Stomach (tissue), 8 donors: ENCODE measurements at regions not wholly inside any gene's neighbourhood (a gene's known extent, or its start where the extent isn't known, plus 50 kb on each side); places are given as distances from the start of the nearest gene placed in this dataset.

Experiments
- DNase-seq, 2 donors: peaks; one replicate each; pipeline versions ENCODE4 v3.0.0 to v3.0.0-alpha.2; 2013 to 2019
- H3K27ac ChIP-seq, 5 donors: fragments of 200-600 bp in 4 of 5; sonication (generic) in 4 of 5; one replicate each; pipeline ENCODE4 v1.5.1; 2013 to 2019; ENCODE audit warnings: mild to moderate bottlenecking in 1 of 5, moderate library complexity in 1 of 5
- H3K27me3 ChIP-seq, 3 donors: fragments of 200-600 bp; sonication (generic); one replicate each; pipeline ENCODE4 v1.5.1; 2017 to 2019; ENCODE audit warnings: mixed run types in 1 of 3
- H3K36me3 ChIP-seq, 4 donors: fragments of 200-600 bp; sonication (generic); 1 replicate in 3 of 4; 2 replicates in 1 of 4; pipeline ENCODE4 v1.5.1; 2016 to 2019
- H3K4me1 ChIP-seq, 4 donors: fragments of 200-600 bp; sonication (generic); one replicate each; pipeline ENCODE4 v1.5.1; 2016 to 2019
- H3K4me3 ChIP-seq, 4 donors: fragments of 200-600 bp; sonication (generic) in 3 of 4; one replicate each; pipeline ENCODE4 v1.5.1; 2016 to 2019; ENCODE audit warnings: mild to moderate bottlenecking in 1 of 4
- H3K9me3 ChIP-seq, 4 donors: fragments of 200-600 bp; sonication (generic); one replicate each; pipeline ENCODE4 v1.5.1; 2016 to 2019
- EP300 ChIP-seq: sonication (generic); formaldehyde crosslinking; IDR thresholded peaks from one replicate; pipeline ENCODE4 v1.6.1; 2017; ENCODE audit warnings: antibody characterized with exemption
- POLR2A ChIP-seq, 4 donors: fragments of 450-650 bp; IDR thresholded peaks; one replicate each; pipeline ENCODE4 v1.6.1; 2016; ENCODE audit warnings: antibody characterized with exemption in 4 of 4, control low read depth in 2 of 4, mild to moderate bottlenecking in 1 of 4, moderate library complexity in 1 of 4
- POLR2AphosphoS5 ChIP-seq, 3 donors: sonication (generic); formaldehyde crosslinking; IDR thresholded peaks; one replicate each; pipeline ENCODE4 v1.6.1; 2016; ENCODE audit warnings: antibody characterized with exemption in 3 of 3
- WGBS, 5 donors: extraction: QIAGEN DNeasy Blood & Tissue Kit in 3 of 5; methylation state at CpG; one replicate each; pipeline versions ENCODE4 v1.1.5 to v1.1.7; 2013 to 2018; 5-methylcytosine and 5-hydroxymethylcytosine counted together
- intact Hi-C: fragments of 100-400 bp; cut with DNase I; formaldehyde crosslinking; loops from one replicate; pipeline ENCODE4 v1.15.1; 2023; ENCODE audit warnings: low total_unique reads
- TF ChIP-seq, protein P1 (sequence below), 7 experiments: fragments of 450-650 bp in 4 of 7; fragments of 200-600 bp in 3 of 7; sonication (generic) in 3 of 7; IDR thresholded peaks; one replicate each; pipeline ENCODE4 v1.5.1; 2016 to 2019; ENCODE audit warnings: antibody characterized with exemption in 7 of 7, control low read depth in 2 of 7, mild to moderate bottlenecking in 1 of 7
- donor health status: healthy with polysubstance abuse.
- donor health status: Bipolar disorder and iron deficiency.
- donor health status: healthy.

DNA sequence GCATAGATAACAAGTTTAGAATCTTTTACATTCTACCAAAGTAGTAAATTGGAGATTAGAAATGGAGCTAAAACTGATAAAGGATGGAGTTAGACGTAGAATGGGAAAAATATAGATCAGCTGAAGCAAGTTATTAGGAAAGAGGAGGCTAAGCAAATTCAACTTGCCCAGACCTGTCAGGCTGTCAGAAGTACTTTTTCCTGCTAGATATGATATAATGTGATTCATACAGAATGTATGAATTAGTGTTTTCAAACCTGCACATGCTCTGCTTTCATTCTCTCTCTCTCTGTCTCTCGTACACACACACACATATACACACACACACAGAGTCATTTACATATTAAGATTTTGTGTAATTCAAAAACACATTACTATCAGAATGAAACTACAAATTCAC, 133.2 kb upstream of the HDGFL1 start:
- Histone ChIP-seq H3K27ac (no peak overlapping the region), H3K4me3 (no peak overlapping the region), H3K9me3 (no peaks in the 10 kb centered on the region), H3K4me1 (no peaks in the 10 kb centered on the region), H3K36me3 (no peaks in the 10 kb centered on the region), H3K27me3 (no peaks in the 10 kb centered on the region)
- DNase-seq: no peak
- TF ChIP-seq EP300 (no peak), POLR2AphosphoS5 (IDR thresholded peaks at IDR 0.05) (no peak), POLR2A (IDR thresholded peaks at IDR 0.05) (no peak)
- TF ChIP-seq, protein P1, sequence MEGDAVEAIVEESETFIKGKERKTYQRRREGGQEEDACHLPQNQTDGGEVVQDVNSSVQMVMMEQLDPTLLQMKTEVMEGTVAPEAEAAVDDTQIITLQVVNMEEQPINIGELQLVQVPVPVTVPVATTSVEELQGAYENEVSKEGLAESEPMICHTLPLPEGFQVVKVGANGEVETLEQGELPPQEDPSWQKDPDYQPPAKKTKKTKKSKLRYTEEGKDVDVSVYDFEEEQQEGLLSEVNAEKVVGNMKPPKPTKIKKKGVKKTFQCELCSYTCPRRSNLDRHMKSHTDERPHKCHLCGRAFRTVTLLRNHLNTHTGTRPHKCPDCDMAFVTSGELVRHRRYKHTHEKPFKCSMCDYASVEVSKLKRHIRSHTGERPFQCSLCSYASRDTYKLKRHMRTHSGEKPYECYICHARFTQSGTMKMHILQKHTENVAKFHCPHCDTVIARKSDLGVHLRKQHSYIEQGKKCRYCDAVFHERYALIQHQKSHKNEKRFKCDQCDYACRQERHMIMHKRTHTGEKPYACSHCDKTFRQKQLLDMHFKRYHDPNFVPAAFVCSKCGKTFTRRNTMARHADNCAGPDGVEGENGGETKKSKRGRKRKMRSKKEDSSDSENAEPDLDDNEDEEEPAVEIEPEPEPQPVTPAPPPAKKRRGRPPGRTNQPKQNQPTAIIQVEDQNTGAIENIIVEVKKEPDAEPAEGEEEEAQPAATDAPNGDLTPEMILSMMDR (IDR thresholded peaks at IDR 0.05): no peak
- intact Hi-C loops: no loop called here
- WGBS, 5 donors: 73 to 85% (median 85%) methylated on average over 2 of the region's 2 CpGs

DNA sequence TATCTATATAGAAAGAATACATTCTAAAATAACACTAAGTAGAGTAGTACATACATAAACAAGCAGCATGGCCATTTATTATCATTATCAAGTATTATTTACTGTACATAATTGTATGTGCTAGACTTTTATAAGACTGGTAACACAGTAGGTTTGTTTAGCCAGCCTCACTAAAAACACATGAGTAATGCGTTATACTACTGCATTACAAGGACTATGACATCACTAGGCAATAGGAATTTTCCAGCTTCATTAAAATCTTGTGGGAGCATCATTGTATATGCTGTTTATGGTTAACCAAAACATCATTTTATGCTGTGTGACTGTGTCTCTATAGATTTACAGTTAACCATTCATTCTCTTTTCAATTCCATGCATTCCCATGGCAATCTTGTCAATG, 131.7 kb upstream of the HDGFL1 start:
- H3K4me3 ChIP-seq: no peak overlapping the region
- intact Hi-C loops: no loop called here
- H3K9me3 ChIP-seq: no peaks in the 10 kb centered on the region
- H3K27ac ChIP-seq: no peak overlapping the region
- H3K36me3 ChIP-seq: no peaks in the 10 kb centered on the region
- no peaks in the 10 kb centered on the region for H3K27me3 ChIP-seq
- no peaks in the 10 kb centered on the region for H3K4me1 ChIP-seq
- no peak for DNase-seq
- TF ChIP-seq POLR2A (IDR thresholded peaks at IDR 0.05): no peak
- no peak for TF ChIP-seq EP300
- 89 to 100% (median 98%) methylated on average over 1 of the region's 1 CpG for WGBS, 5 donors

DNA sequence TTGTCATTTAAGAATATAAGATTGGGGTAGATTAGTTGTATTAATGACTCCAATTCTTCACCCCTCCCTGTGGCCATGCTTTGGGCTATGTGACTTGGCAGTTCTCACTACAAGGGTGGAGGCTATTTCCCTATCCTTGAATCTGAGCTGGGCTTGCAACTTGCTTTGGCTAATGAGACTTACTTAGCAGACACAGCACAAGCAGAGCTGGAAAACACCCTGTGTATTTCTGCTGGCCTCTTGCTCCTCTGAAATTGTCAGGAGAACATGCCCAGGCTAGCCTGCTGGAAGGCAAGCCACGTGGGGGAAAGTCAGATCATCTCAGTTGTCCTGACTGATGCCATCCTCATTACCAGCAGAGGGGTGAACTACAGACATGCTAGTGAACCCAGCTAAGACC, 126.5 kb upstream of the HDGFL1 start:
- no peaks in the 10 kb centered on the region for H3K36me3 ChIP-seq
- peak in 1 of 2 donors; percentile 4 for DNase-seq
- no peaks in the 10 kb centered on the region for H3K27me3 ChIP-seq
- no peak for TF ChIP-seq POLR2A (IDR thresholded peaks at IDR 0.05)
- no peak for TF ChIP-seq POLR2AphosphoS5 (IDR thresholded peaks at IDR 0.05)
- TF ChIP-seq, protein P1 (IDR thresholded peaks at IDR 0.05): no peak
- no peak for TF ChIP-seq EP300
- intact Hi-C loops: no loop called here
- no peaks in the 10 kb centered on the region for H3K4me1 ChIP-seq
- H3K27ac ChIP-seq: no peak overlapping the region
- H3K9me3 ChIP-seq: no peaks in the 10 kb centered on the region
- no peak overlapping the region for H3K4me3 ChIP-seq
- 50 to 82% (median 69%) methylated on average over 1 of the region's 1 CpG for WGBS, 5 donors

DNA sequence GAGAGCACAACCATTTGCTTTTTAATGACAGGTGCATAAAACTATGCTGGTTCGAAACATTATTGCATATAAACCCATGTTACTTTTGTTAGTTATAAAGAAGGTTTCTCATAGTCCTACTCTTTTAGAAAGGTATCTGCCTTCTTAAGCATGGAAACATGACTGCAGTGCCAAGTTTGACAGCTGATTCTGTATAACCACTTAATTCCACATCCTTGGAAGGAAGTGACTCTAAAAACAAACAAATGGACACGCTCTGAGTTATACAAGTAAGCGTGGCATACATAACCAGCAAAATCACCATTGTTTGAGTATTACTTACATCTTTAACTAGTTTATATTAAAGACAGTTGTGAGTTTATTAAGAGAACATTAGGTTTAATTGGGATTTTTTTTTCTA, 125.0 kb upstream of the HDGFL1 start:
- Histone ChIP-seq H3K4me3 (no peak overlapping the region), H3K4me1 (no peaks in the 10 kb centered on the region), H3K9me3 (no peaks in the 10 kb centered on the region), H3K27ac (no peak overlapping the region), H3K27me3 (no peaks in the 10 kb centered on the region), H3K36me3 (no peaks in the 10 kb centered on the region)
- intact Hi-C loops: no loop called here
- peak in 1 of 2 donors; percentile 33 for DNase-seq
- TF ChIP-seq EP300: no peak
- no peak for TF ChIP-seq POLR2A (IDR thresholded peaks at IDR 0.05)
- TF ChIP-seq, protein P1 (IDR thresholded peaks at IDR 0.05): no peak
- TF ChIP-seq POLR2AphosphoS5 (IDR thresholded peaks at IDR 0.05): no peak
- WGBS, 5 donors: 46 to 60% (median 52%) methylated on average over 3 of the region's 3 CpGs

DNA sequence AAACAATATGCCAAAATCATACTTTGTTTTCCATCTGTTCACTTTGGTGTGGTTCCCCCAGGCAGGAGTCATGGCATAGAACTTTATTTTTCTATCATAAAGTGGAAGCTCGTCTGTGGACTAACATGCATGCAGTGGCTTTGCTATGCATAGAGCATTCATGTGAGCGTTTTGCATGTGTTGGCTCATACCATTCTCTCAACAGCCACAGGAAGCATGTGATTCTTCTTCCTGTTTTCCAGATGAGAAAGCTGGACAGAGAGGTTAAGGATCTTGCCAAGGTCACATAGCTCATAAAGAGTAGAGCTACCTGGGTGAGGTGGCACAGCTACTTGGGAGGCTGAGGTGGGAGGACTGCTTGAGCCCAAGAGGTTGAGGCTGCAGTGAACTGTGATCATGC, 123.4 kb upstream of the HDGFL1 start:
- intact Hi-C loops: no loop called here
- no peaks in the 10 kb centered on the region for H3K9me3 ChIP-seq
- no peak overlapping the region for H3K4me3 ChIP-seq
- no peaks in the 10 kb centered on the region for H3K27me3 ChIP-seq
- H3K36me3 ChIP-seq: no peaks in the 10 kb centered on the region
- DNase-seq: no peak
- no peak overlapping the region for H3K27ac ChIP-seq
- WGBS, 5 donors: 82 to 91% (median 86%) methylated on average over 2 of the region's 2 CpGs
- no peaks in the 10 kb centered on the region for H3K4me1 ChIP-seq
- TF ChIP-seq, protein P1 (IDR thresholded peaks at IDR 0.05): no peak
- TF ChIP-seq EP300: no peak
- TF ChIP-seq POLR2AphosphoS5 (IDR thresholded peaks at IDR 0.05): no peak
- TF ChIP-seq POLR2A (IDR thresholded peaks at IDR 0.05): no peak
